ENCODE measurements at regions not wholly inside any gene's neighbourhood (a gene's known extent, or its start where the extent isn't known, plus 50 kb on each side); places are given as distances from the start of the nearest gene placed in this dataset.

DNA sequence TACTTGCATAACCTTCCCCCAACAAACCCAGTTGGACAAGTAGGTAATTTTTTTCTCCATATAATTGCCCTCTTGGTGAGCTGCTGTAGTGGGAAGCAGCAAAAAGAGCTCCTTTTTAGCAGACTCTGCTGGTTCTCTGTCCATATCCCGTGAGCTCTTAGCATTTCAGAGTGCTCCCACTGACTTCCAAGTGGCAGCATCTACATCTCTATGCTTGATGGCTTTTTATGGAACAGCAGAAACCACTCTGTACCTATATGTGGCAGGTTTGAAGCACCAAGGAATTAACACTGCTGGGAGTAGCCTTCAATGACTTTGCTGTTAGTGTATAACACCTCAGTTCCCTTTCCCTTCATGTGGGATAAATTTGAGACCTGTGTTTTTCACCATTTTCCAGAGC, 168.4 kb upstream of the NHS start:
- no peak for DNase-seq

DNA sequence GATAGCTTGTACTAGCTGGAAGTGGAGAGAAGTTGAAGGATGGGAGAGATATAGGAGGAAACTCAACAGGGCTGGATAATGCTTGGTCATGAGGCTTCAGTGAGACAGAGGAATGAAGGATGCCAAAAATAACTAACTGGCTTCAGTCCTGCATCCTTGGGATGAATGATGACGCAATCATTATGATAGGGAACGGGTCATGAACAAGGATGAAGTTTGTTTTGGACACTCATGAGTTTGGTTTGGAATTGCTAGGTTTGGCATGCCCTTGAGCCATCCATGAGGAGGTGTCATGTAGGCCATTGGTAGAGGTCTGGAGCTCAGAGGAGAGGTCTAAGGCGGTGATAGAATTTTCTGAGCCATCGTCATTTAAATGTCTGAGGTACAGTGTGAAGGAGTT, 160.0 kb upstream of the NHS start:
- DNase-seq, result no peak

DNA sequence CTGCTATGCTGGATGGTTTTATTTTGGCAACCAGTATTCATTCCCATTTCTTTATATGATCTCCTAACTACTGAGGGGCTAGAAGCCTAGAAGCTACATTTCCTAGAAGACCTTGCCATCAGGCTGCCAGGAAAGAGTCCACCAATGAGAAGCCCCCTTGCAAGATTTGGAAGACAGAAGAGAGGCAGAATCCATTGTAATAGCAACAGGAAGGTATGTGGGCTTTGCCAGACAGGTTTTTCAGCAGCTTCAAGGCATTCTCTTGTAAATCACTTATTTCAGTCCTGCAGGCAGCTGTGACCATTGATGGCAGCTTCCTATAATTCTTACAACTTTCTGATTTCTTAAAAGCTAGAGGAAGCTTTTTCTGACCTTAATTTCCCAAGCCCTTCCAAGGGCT, 148.3 kb upstream of the NHS start:
- DNase-seq, result no peak

DNA sequence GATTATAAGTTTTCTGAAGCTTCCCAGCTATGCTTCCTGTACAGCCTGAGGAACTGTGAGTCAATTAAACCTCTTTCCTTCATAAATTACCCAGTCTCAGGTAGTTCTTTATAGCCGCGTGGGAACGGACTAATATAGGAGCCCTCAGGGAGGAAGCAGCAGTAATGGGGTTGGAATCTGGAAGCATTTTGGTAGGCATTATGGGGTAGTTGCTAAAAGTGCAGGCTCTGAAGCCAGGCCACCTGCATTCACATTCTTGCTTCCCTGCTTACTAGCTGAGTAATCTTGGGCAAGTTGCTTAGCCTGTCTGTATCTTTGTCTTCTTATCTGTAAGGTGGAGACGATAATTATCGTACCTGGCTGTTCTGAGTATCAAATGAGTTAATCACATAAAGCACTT, 137.9 kb upstream of the NHS start:
- no peak for DNase-seq

DNA sequence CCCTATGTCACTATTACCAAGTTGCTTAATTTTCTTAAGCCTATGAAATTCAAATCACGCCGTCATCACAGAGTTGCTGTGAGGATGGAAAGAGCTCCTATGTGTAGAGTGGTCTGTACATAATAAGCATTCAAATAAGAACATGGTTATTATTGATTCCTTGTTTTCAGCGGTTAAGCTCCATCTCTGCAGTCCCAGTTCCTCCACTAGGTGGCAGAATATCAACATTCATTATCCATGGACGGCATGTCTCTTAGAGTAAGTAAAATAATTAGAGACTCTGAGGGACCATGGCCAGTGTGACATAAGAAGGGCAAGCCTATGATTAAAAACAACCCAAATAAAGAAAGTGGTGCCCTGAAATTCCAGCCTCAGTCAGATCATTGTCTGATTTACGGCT, 132.5 kb upstream of the NHS start:
- peak; percentile 44 for DNase-seq

DNA sequence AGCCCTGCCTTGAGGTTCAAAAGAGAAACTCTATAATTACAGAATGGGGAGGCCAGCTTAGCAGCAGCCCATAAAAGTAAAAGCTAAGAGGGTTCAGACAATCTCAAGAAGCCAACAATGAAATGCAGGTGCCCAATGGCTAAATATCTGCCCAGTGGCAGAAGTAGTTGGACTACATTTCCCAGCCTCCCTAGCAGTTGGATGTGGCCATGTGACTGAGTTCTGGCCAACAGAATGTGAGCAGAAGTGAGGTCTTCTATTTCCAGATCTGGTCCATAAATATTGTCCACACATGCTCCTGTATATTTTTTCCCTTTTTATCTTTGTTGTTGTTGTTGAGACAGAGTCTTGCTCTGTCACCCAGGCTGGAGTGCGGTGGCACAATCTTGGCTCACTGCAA, 127.9 kb upstream of the NHS start:
- DNase-seq, result no peak

DNA sequence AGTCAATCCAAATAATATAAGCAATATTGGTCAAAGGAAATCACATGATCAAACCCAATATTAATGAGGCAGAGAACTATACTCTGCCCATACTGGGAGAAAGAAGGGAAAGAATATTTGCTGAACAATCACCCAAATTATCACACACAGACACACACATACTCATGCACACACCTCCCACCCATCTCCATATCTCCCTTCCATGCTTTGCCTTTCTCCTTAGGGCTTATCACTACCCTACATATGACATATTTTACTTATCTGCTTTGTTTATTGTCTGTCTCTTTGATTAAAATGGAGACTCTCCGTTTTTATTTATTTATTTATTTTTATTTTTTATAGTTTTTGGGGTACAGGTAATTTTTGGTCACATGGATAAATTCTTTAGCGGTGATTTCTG, 112.9 kb upstream of the NHS start:
- DNase-seq, result no peak

DNA sequence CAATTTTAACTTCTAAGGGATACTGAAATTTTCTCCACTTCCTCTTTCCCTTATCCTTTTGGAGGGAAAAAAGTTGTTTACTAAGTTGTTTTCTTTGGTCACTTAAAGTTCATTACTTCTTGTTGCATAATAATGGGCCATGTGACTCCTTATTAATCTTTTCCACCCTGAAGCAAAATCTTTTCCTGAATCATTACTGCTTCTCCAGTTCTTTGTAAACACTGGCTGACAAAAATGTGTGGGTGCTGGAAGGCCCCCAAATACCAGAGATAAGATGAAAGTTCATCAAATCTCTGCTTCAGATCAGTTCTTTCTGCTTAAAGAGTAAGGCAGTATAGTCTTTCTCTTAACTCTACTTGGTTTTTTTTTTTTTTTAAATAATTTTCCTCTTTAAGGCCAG, 108.9 kb upstream of the NHS start:
- no peak for DNase-seq

DNA sequence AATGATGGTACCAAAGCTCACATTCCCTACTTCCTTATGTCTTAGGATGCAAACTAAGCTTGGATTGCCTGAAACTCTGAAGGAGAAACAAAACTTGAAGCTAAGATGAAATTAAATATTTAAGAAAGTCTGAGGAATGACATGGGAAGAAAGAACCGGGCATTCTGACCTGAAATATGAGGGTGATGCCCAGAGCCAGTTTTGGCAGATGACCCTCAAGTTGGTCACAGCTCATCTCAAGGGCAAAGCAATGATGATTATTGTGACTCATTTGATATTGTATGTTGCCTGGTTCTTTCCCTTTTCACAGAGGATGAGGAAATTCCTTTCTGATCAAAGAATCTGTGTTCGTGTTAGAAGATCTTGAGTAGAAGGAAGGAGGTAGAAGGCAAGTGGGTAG, 96.0 kb upstream of the NHS start:
- DNase-seq, result no peak

DNA sequence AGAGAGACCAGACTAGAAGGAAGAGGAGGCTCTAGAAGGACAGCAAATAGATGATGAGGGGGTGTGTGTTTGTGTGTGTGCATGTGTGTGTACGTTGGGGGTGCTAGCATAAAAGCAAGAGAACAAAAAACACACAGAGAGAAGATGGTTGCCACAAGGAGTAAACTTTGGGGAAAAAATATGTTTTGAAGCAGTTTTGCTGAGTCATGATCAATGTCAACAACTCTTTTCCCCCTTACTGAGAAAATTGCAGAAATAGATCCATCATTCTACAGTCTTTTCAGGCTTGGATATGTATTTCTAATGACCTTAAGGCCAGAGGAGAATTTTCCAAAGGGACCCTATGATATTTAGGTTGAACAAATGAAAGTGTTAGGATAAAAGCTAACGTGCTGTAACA, 89.0 kb upstream of the NHS start:
- DNase-seq, result no peak

DNA sequence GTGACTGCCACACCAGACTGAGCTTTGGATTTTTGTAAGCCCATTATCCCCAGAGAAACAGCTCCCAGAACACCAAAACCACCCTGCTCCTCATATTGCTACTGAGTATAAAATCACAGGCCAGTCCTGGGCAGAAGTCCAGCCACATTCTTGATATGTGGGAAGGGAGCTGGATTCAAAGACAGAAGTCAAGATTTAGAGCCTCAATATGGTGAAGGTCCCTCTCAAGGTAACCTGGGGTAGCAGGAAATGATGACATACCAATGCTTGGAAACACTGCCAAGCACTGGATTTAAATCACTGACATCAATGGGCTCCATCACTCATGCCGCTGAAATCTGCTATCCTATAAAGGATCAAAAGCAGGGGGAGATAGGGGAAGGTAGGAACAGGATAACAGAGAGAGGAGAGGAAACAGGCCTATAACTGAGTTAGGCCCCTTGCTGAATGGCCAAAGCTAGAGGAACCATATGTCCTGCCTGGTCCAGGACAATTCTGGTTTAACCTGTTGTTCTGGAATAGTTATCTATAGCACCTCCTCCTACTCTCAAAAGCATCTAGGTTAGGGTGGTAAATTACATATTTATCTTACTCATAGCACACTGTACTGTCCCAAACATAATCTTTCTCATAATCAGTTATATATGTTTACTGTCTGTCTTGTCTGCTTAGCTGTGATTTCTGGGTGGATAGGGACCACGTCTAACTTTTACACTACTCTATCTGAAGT, 83.7 kb upstream of the NHS start:
- no peak for DNase-seq

DNA sequence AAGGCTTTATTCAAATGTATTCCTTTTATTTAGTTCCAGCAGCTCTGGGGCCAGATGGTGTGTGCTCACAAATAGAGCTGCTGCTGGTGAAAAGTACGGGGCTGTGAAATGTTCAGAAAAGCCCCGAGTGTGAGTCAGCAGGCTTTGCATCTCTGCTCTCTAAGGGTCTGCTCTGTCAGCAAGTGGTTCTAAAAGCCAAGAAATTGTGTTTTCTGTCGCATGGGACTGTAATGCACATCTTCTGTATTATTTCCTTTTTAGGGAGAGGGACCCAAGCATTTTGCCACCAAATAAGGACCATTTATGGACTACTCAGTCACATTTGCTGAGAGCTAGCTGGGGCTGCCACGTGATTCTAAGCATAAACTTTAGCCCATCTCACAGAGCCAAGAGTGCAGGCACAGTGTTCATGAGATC, 82.9 kb upstream of the NHS start:
- DNase-seq, result peak; percentile 33

DNA sequence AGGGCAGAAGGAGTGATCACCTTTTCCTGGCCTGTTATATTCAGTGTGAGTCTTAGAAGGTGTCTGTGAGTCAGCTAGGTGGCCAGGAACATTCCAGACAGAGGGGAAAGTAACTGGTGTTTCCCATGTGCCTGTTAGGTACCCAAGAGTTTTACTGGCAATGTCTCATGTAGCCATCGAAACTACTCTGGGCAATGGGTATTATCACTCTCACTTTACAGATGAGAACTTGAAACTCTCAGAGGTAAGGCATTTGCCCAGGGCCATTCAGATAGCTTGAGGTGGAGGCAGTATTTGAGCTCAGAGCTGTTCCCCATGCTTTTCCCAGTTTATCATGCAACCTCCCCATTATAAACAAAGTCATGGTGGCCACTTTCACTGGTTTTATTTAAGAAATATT, 80.4 kb upstream of the NHS start:
- no peak for DNase-seq

DNA sequence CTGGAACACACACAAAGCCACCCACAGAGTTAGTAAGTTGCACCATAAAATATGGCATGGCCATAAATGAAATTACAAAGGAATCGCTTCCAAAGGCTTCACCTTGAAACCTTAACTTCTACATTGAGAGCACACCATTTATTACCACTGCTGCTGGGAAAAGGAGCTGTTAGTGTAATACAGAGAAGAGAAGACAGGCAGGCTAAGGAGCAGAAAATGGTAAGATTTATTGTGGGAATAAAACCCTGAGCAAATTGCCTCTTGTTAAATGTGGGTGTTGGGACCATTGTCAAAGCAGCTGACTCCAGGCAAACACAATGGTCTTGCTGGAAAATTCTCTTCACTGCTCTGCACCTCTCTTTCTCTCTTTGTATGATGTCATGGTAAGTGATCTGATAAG, 79.2 kb upstream of the NHS start:
- no peak for DNase-seq

DNA sequence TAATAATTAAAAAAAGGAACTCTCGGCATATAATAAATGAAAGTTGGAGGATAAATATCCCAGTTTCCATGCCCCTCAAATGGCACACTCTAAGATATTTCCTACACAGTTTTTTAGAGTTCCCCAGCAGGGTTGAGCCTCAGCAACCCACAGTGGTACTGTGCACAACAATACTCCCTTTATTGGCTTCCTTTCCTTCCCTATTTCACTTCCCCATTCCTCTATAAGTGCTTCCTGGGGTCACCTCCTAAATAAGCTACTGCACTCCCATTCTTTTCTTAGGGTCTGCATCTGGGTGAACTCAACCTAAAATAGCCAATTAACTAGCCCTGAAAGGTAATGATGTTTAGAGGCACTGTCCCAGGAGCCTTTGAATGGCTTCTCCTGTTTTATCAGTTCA, 76.4 kb upstream of the NHS start:
- no peak for DNase-seq

DNA sequence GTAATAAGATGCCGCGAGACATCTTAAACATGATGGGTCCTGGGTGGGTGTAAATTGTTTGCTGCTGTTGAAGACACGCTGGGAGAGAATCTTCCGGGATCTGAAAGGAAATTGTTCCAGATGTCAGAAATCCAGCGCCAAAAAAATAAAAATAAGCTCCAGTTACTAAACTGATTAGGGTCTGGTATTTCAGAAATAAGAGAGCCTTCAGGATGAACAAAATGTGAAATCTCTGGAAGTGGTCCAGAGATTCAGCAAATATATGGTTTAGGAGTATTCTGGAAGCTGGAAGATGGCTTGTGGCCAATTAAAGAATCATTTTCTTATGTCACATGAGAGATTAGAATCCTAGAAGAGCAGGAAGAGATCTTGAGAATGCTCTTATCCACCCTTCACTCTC, 75.8 kb upstream of the NHS start:
- no peak for DNase-seq

DNA sequence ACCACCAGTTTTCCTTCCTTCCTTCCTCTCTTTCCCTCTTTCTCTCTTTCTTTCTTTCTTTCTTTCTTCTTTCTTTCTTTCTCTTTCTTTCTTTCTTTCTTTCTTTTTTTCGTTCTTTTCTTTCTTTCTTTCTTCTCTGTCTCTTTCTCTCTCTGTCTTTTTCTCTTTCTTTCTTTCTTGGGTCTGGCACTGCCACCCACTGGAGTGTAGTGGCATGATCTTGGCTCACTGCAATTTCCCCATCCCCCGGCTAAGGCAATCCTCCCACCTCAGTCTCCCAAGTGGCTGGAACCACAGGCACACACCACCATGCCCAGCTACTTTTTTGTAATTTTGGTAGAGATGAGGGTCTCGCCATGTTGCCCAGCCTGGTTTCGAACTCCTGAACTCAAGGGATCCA, 51.6 kb upstream of the NHS start:
- DNase-seq, result no peak

Measured in NCI-H1694 (cell line).